Nephron (organoid): ENCODE measurements at regions not wholly inside any gene's neighbourhood (a gene's known extent, or its start where the extent isn't known, plus 50 kb on each side); places are given as distances from the start of the nearest gene placed in this dataset.

Experiments used
- H3K27ac Mint-ChIP-seq, 3 experiments: 2 replicates each; pipeline ENCODE4 v1.8.0; 2020; ENCODE audit warnings: mixed read lengths in 3 of 3, mild to moderate bottlenecking in 2 of 3, moderate library complexity in 1 of 3
- H3K27me3 Mint-ChIP-seq: 2 replicates; pipeline ENCODE4 v1.8.0; 2021; ENCODE audit warnings: low read depth, mild to moderate bottlenecking, moderate library complexity, mixed read lengths
- H3K36me3 Mint-ChIP-seq: 2 replicates; pipeline ENCODE4 v1.8.0; 2020; ENCODE audit warnings: low read depth, mixed read lengths
- H3K4me1 Mint-ChIP-seq: 2 replicates; pipeline ENCODE4 v1.8.0; 2020; ENCODE audit warnings: mixed read lengths
- H3K4me3 Mint-ChIP-seq, 3 experiments: 2 replicates each; pipeline ENCODE4 v1.8.0; 2020; ENCODE audit warnings: mild to moderate bottlenecking in 3 of 3, mixed read lengths in 3 of 3, moderate library complexity in 2 of 3
- H3K9me3 Mint-ChIP-seq: 2 replicates; pipeline ENCODE4 v1.8.0; 2020; ENCODE audit warnings: mixed read lengths
- TF ChIP-seq, protein P1 (sequence below), 3 experiments: fragments of 200-600 bp; sonication (generic); IDR thresholded peaks; one replicate each; pipeline ENCODE4 v1.5.0; 2021; ENCODE audit warnings: antibody characterized with exemption in 3 of 3; ENCODE audit not compliant: unreplicated experiment in 3 of 3

DNA sequence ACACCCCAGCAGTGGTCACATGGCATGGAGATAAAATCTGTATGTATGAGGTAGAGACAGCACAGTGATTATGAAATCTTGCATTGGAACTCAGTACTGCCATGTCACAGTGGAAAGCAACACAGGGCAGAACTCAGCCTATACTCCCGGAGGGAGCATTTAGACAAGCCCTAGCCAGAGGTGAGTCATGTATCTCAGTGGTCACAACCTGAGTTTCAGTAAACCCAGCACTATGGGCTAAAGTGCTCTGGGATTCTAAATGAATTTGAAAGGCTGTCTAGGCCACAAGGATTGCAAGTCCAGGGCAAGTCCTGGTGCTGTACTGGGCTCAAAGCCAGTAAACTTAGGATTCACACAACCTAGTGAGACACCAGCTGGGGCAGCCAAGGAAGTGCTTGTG lies 1717.1 kb upstream of the RAG2 start:
- H3K9me3 Mint-ChIP-seq = peaks cover 26% of the 10 kb centered on the region
- TF ChIP-seq, protein P1, sequence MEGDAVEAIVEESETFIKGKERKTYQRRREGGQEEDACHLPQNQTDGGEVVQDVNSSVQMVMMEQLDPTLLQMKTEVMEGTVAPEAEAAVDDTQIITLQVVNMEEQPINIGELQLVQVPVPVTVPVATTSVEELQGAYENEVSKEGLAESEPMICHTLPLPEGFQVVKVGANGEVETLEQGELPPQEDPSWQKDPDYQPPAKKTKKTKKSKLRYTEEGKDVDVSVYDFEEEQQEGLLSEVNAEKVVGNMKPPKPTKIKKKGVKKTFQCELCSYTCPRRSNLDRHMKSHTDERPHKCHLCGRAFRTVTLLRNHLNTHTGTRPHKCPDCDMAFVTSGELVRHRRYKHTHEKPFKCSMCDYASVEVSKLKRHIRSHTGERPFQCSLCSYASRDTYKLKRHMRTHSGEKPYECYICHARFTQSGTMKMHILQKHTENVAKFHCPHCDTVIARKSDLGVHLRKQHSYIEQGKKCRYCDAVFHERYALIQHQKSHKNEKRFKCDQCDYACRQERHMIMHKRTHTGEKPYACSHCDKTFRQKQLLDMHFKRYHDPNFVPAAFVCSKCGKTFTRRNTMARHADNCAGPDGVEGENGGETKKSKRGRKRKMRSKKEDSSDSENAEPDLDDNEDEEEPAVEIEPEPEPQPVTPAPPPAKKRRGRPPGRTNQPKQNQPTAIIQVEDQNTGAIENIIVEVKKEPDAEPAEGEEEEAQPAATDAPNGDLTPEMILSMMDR (IDR thresholded peaks at IDR 0.05; ENCODE audit: unreplicated experiment in 3 of 3) = no peak
- H3K27ac Mint-ChIP-seq = no peak overlapping the region
- no peaks in the 10 kb centered on the region for H3K4me1 Mint-ChIP-seq
- H3K27me3 Mint-ChIP-seq = peaks cover 3% of the 10 kb centered on the region
- H3K36me3 Mint-ChIP-seq = no peaks in the 10 kb centered on the region
- H3K4me3 Mint-ChIP-seq = no peak overlapping the region

DNA sequence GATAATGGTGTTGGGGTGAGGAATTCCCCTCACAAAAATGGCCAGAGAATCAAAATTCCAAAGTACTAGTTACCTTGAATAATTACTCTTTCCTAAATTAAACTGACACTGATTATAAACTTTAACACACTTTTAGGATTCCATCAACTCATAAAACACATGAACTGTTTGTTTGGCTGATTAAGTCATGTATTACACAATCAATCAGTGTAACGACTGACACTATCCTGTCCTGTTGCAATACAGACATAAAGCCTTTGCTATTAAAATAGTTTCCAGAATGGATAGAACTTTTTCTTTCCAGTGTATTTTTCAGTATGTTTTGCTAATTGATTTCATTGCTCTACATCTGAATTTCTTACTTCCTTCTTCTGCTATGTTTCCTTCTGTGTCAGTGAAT lies 1709.4 kb upstream of the RAG2 start:
- H3K4me1 Mint-ChIP-seq = peaks cover 16% of the 10 kb centered on the region
- no peak overlapping the region for H3K27ac Mint-ChIP-seq
- H3K4me3 Mint-ChIP-seq = no peak overlapping the region
- peaks cover 3% of the 10 kb centered on the region for H3K27me3 Mint-ChIP-seq
- H3K36me3 Mint-ChIP-seq = no peaks in the 10 kb centered on the region
- TF ChIP-seq, protein P1 (IDR thresholded peaks at IDR 0.05; ENCODE audit: unreplicated experiment in 3 of 3) = no peak
- no peaks in the 10 kb centered on the region for H3K9me3 Mint-ChIP-seq

DNA sequence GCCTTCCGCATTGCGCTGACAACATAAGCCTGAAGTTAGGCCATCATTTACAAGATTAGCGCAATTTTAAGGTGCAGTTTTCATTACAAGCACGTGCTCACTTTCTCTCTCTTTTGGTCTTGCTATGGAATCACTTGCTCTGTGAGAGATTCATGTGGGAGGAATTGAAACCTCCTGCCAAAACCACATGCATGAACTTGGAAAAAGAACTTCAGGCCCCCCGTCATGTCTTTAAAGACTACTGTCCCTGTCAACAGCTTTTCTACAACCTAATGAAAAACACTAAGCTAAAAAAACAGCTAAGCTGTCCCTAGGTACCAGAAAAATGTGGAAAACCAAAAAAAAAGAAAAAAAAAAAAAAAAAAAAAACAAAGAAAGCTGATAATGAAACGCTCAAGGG lies 1707.6 kb upstream of the RAG2 start:
- TF ChIP-seq, protein P1 (IDR thresholded peaks at IDR 0.05; ENCODE audit: unreplicated experiment in 3 of 3) = no peak

DNA sequence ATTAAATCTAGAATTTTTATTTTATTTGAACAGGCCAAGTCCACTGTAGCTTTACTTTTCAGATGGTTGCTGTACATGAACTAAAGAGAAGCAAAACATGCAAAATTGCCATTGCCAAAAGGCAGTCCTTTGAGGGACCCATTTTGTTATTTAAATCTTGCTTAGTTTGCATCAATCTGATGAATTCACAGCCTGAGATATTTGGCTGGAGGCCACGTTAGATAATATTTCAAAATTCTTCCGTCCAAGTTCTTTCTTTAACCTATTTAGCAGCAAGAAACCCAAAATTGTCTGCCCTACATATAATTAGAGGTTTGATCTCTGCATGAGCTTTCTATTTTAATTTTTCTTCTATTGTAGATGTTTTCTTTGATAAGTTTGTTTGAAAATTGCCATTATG lies 1706.9 kb upstream of the RAG2 start:
- TF ChIP-seq, protein P1 (IDR thresholded peaks at IDR 0.05; ENCODE audit: unreplicated experiment in 3 of 3) = no peak

More for the DNA sequence above, 1707.6 kb upstream of the RAG2 start:
- no peaks in the 10 kb centered on the region for H3K36me3 Mint-ChIP-seq
- no peak overlapping the region for H3K4me3 Mint-ChIP-seq
- H3K9me3 Mint-ChIP-seq = no peaks in the 10 kb centered on the region
- peaks cover 16% of the 10 kb centered on the region for H3K4me1 Mint-ChIP-seq
- H3K27ac Mint-ChIP-seq = peak overlapping the region in 2 of 3 experiments; percentile 2 to 56
- H3K27me3 Mint-ChIP-seq = peaks cover 2% of the 10 kb centered on the region

DNA sequence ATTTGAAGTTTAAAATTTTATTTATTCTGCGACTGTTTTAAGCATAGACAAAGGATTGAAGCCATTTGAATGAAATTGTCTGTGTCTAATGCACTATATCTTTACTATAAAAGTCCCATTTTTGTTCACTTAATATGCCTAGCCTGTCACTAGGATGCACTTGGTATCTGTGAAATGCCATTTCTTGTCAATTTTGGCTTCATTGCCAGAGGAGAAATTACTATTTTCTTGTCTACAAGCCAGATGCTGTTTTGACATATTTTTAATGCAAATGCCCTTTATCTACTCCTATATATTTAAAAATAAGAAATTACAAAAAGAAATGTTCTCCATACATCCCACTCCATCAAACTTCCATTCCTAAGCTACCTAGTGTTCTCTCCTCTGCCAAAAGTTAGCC lies 1704.5 kb upstream of the RAG2 start:
- TF ChIP-seq, protein P1 (IDR thresholded peaks at IDR 0.05; ENCODE audit: unreplicated experiment in 3 of 3) = no peak
- no peak overlapping the region for H3K27ac Mint-ChIP-seq
- peaks cover 16% of the 10 kb centered on the region for H3K4me1 Mint-ChIP-seq
- H3K36me3 Mint-ChIP-seq = no peaks in the 10 kb centered on the region
- H3K9me3 Mint-ChIP-seq = no peaks in the 10 kb centered on the region
- no peaks in the 10 kb centered on the region for H3K27me3 Mint-ChIP-seq
- H3K4me3 Mint-ChIP-seq = no peak overlapping the region

More for the DNA sequence above, 1706.9 kb upstream of the RAG2 start:
- Mint-ChIP-seq H3K4me1 (peaks cover 16% of the 10 kb centered on the region), H3K27me3 (no peaks in the 10 kb centered on the region), H3K36me3 (no peaks in the 10 kb centered on the region), H3K4me3 (no peak overlapping the region), H3K27ac (peak overlapping the region in 1 of 3 experiments; percentile 42), H3K9me3 (no peaks in the 10 kb centered on the region)

DNA sequence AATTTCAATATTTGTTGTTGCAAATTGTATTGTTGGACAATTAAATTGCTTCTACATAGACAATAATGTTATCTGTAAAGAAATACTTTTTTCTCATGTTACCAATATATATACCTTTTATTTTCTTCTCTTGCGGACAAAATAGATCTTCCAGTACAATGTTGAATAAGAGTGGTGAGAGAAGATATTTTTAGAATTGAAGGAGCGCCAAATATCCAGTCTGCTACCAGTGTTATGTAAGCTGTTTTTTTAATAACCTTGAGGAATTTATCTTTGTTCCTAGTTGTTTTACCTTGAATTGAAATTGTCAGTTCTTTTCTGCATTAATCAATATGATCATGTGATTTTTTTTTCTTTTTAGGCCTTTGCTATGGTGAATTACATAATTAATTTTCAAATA lies 1702.5 kb upstream of the RAG2 start:
- H3K9me3 Mint-ChIP-seq = peaks cover 3% of the 10 kb centered on the region
- H3K36me3 Mint-ChIP-seq = no peaks in the 10 kb centered on the region
- H3K4me1 Mint-ChIP-seq = peaks cover 8% of the 10 kb centered on the region
- H3K27me3 Mint-ChIP-seq = no peaks in the 10 kb centered on the region
- TF ChIP-seq, protein P1 (IDR thresholded peaks at IDR 0.05; ENCODE audit: unreplicated experiment in 3 of 3) = no peak
- H3K27ac Mint-ChIP-seq = no peak overlapping the region
- no peak overlapping the region for H3K4me3 Mint-ChIP-seq
